PC-9 (cell line): ENCODE measurements at regions not wholly inside any gene's neighbourhood (a gene's known extent, or its start where the extent isn't known, plus 50 kb on each side); places are given as distances from the start of the nearest gene placed in this dataset.

ENCODE experiments used
- CTCF ChIP-seq: fragments of 200-600 bp; sonication (generic); conservative IDR thresholded peaks from 2 replicates; pipeline ENCODE4 v1.6.1; 2017; ENCODE audit warnings: mixed run types, antibody characterized with exemption, mild to moderate bottlenecking, moderate library complexity
- EZH2 ChIP-seq: fragments of 200-600 bp; sonication (generic); IDR thresholded peaks from 2 replicates; pipeline ENCODE4 v1.8.0; 2017; ENCODE audit warnings: antibody characterized with exemption, low read depth

- no peak for TF ChIP-seq CTCF
- no peak for TF ChIP-seq EZH2
These were observed 90.1 kb upstream of the NOL4 start for GRCh38 chr18:34314847-34315246.
